ENCODE measurements at regions not wholly inside any gene's neighbourhood (a gene's known extent, or its start where the extent isn't known, plus 50 kb on each side); places are given as distances from the start of the nearest gene placed in this dataset.

GRCh38 chr18:30057398-30057797, 985.1 kb downstream of the DSC3 start:
- TF ChIP-seq CTCF (IDR thresholded peaks at IDR 0.05) = no peak
- TF ChIP-seq ZFX (IDR thresholded peaks at IDR 0.05; ENCODE audit: borderline replicate concordance) = no peak
